NCI-H146 treated with DMSO at 0.1 percent for 48 hours (cell line): ENCODE measurements at regions not wholly inside any gene's neighbourhood (a gene's known extent, or its start where the extent isn't known, plus 50 kb on each side); places are given as distances from the start of the nearest gene placed in this dataset.
"Not testable (repeated sequence)": the region's sequence is repeated elsewhere in the genome, so short reads cannot be mapped to it uniquely, and the experiment has no call there.

Experiments used
- DNase-seq: peaks from one replicate; lab custom pipeline; 2025; ENCODE audit not compliant: unreplicated experiment; lab: John Stamatoyannopoulos, UW

DNA sequence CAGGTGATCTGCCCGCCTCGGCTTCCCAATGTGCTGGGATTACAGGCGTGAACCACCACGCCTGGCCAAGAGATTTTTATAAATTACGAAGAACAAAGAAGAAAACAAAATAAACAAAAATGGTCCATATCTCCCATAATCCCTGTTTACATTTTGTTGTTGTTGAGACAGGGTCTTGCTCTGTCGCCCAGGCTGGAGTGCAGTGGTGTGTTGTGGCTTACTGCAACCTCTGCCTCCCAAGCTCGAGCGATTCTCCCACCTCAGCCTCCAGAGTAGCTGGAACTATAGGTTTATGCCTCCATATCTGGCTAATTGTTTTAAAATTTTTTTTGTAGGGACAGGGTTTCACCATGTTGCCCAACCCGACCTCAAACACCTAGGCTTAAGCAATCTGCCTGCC lies 156.1 kb downstream of the ZNF664 start:
- DNase-seq = no peak

DNA sequence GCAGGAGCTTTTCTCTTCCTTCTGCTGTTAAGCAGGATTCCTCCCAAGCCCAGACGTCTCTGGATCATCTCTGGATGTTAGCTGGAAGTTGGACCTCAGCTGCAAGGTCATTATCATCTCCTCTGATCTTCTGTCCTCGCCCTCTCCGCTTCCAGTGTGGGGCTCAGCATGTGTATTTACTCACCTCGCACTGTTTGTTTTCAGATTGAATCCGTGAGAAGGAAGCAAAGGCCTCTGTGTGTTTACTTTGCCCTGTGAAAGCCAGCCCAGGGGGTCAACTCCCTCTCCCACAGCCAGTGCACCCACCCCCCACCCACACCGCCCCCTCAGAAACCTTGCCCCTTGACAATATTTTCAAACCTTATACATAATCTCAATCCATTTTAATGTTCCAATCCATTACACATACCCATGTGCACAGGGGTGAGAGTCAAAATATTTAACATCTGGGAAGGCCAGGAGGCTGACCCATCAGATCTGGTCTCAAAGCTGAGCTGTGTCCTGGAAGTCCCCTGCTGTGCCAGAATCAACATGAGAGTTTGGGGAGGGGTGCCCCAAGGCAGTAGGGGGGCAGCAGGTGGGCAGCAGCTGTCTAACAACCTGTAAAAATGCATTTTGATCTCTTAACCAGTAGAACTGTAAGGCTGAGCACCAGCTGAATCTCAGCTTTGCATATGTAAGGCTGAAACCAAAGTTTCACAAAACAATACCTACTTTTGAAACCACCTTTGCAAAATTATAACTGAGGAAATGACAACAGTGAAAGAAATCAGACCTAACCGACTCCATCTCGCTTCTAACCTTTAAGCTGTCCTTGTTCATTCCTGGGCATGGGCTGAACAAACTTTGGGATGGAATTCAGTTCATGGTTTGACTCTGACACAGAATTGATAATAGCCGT lies 157.9 kb downstream of the ZNF664 start:
- DNase-seq = peak; percentile 93

DNA sequence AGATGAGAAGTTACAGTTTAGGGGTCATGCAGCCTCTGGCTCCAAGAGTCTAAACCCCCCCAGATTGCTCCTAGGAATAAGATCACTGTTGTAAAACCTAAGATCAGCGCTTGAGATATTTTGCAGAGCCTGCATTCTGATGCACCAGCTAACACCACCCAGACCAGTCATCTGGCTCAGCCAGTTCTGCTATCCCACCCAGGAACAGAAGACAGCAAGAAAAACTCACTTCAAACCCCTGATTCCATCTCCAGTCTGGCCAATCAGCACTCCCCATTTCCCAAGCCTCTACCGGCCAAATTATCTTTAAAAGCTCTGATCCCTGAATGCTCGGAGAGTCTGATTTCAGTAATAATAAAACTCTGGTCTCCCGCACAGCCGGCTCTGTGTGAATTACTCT lies 158.6 kb downstream of the ZNF664 start:
- DNase-seq = peak; percentile 50

DNA sequence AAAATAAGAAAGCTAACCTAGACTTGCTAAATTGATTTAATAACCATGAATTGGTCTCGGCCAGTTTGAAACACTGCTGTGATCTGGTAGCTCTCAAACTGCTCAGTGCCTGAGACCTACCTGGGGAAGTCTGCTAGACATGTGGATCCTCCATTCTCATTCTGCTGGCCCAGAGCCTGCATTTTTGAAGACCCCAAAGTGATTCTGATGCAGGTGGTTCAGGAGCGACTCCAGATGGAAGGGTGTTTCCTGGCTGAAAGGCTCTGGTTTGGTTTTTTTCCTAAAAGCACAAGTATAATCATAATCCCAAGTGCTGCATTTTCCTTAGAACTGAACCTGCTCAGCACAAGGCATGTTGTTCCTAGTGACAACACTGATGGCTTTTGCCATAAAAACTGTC lies 159.5 kb downstream of the ZNF664 start:
- DNase-seq = no peak

DNA sequence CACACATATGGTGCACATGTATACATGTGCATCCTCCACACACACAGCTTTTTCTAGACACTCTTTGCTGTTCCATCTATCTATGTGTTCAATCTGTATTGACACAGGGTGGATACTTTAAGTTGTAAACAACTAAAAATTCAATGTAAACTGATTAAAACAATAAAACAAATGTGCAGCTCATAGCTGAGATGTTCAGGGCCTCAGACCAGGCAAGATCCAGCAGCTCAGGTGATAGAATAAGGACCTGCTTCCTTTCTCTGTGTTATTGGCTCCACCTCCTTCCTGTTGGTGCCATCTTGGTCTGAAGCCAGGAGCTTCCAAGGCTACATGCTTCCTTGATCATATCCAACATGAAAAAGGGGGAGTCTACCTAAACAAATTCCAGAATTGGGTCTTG lies 158.1 kb upstream of the RFLNA start:
- DNase-seq = no peak

DNA sequence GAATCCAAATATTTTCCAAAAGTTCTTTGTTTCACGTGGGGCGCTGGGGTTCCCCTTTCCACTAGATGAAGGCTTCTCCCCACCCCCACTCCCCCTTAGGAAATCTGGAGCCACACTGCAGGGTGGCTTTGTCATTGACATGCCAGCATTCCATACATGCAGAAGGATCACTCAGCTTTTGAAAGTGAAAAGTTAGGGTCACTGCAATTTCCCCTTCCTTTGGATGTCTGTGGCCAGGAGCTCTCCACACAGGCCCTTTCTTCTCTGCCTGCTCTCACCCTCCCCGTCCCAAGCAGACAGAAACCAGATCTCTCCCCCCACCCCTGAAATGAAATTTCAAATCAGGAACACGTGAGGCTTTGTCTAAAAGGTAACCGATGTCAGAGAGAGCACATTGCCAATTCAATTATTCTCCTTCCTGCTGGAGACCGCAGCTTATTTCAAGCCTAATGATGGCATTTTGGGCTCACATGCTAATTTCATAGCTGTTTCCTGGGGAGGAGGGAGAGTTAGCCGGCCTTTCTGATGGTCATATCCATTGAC lies 153.9 kb upstream of the RFLNA start:
- no peak for DNase-seq

DNA sequence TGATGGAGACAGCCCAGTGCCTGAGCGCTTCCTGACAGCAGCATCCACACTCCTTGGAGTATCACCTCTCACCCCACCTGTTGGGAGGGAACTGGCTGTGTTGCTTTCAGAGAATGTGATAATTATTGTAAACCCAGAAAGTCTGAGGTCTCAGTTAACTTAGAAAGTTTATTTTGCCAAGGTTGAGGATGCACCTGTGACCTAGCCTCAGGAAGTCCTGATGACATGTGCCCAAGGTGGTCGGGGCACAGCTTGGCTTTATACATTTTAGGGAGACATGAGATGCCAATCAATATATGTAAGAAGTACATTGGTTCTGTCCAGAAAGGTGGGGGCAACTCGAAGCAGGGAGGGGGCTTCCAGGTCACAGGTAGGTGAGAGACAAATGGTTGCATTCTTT lies 153.3 kb upstream of the RFLNA start:
- not testable (repeated sequence) for DNase-seq

DNA sequence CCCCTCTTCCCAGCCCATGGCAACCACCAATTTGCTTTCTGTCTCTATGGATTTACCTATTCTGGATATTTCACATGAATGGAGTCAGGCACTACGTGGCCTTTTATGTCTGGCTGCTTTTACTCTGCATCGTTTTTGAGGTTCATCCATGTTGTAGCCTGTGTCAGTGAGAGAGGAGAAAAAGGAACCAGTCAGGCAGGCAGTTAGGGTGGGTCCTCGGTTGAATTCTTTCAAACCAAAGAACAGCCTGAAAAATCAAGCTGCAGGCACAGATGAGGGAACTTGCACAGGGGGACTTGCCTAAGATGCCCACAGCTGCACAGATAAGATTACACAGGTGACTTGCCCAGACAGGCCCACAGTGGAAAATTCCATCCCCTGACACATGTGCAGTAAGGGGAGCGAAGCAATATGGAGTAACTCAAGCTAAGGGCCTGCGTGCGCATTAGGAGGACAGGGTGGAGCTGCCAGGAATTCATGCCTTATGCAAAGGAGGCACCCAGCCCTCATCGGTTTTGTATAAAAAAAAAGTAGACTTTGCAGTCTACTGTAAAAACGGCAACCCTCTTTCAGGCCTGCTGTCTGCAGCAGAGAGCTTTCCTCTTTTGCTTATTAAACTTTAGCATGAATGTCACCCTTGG lies 152.4 kb upstream of the RFLNA start:
- DNase-seq = no peak

DNA sequence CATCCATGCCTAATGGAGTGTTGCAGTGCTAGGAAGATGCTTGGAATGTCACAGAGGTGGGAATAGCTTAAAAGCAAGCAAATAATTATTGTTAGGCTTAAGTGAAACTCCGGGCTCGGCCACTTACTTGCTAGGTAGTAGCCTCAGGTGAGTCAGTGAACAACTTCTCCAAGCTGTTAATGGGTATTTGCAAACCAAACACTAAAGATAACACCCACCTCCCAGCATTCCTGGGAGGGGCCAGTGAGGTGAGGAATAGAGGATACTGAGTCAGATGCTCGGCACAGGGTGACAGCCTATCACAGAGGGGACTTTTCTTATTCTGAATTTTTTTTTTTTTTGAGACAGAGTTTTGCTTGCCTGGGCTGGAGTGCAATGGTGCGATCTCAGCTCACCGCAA lies 151.2 kb upstream of the RFLNA start:
- no peak for DNase-seq

DNA sequence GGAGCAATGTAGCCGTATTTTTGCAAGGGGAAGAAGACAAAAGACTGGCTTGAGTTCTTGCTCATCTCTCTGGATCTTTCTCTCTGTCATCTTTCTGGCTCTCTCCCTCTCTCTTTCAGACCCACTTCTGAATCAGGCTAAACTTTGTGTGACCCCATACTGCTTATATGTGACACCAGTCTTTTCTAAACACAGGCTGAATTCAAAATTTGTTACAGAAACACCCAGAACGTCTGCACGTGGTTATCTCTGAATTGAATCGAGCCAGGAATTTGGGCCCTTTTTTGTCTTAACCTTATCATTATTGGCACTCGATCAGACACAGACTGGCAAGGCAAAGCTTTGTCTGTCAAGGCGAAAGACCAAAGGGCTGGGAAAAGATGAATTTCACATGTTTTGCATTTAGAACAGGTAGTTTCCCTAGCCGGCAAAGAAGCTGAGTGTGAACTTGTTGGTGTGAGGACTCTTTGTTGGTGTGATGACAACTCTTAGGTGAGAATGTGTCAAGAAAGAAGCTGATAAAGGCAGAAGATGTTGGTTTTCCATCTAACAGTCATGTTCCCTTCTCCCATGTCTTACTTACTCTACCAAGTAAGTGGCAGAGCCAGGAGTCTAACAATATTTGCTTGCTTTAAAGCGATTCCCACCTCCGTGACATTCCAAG lies 150.2 kb upstream of the RFLNA start:
- DNase-seq = no peak

DNA sequence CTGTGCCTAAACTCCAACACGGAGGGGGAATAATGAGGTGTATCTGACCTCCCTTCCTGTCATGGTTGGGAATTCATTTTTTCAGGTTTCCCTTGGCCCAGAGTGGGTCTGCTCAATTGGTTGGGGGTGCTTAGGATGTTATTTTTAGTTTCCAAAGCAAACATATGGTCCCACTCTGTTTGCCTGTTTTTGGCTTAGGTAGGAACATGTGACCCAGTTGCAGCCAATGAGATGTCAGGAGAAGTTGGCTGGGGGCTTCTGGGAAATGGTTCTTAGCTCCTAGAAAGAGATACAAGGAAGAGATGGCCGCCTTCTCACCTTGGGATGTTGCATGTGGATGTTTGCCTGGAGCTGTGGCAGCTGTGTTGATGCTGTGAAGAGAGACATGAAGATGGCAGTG lies 147.9 kb upstream of the RFLNA start:
- no peak for DNase-seq

DNA sequence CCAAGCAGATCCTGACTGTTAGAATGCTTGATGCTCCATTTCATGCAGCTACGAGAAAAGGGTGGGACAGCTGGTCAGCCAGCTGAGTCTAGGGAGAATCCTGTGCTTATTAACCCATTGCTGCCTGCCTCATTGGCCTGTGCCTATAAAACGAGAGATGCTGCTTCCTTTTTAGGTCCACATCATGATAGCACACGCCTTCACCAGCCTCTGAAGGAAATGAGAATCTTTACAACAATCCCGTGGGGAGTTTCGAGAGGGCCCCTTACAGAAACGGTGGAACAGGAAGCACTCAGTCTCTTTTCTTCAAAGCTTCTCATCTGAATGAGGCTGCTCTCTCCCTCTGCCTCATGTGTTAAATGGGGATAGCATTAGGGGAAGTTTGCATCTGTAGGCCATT lies 147.3 kb upstream of the RFLNA start:
- no peak for DNase-seq

DNA sequence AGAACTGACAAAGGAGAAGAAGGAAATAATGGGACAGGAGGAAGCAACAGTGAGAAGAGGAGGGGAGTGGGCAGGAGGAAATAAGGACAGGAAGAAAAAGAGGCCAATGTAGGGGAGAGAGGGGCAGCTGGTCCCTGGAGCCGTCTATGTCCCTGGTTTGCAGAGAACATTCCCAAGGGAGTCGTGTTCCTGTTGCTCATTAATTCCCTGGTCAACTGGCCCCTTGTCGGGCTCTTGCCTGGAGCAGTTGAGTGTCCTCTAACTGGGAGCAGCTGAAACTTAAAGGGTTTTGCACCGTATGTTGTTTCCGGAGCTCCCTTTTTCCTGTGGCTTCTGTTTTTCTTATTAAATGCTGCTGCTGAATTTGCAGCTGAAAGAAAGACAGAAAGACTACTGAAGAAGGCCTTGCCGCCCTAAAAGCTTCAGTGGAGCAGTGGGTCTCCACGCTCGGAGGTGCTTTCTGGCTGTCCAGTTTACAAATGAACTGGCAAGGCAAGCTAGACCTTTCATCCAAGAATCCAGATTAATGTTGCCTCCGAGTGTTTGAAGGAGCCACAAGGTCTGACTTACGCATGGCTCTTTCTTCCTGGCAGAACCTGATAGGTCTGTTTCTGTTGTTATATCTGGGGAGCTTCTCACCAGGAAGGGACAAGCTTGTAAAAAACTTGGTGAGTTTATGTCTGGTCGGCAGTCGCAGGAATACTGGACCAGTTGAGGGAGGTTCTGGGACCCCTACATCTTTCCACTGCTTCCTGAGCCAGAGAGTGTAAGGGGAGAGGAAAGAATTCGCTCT lies 146.2 kb upstream of the RFLNA start:
- DNase-seq = no peak

DNA sequence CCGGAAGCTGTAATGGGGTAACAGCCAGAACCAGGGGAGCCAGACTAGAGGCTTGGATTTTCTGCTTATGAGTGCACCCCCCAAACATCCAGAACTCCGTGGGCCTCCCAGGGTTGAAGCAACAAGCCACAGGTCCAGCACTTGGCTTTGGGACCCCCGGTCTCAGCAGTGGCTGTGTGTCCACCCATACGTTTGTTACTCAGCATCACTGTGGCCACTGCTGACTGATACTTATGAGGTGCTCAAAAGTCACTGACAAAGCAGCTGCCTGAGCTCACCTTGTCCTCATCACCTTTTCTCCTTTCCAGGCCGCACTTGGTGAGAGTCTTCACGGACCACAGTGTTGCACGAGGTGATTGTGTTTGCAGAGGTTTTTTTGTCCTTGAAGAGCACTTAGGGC lies 145.6 kb upstream of the RFLNA start:
- DNase-seq = no peak

DNA sequence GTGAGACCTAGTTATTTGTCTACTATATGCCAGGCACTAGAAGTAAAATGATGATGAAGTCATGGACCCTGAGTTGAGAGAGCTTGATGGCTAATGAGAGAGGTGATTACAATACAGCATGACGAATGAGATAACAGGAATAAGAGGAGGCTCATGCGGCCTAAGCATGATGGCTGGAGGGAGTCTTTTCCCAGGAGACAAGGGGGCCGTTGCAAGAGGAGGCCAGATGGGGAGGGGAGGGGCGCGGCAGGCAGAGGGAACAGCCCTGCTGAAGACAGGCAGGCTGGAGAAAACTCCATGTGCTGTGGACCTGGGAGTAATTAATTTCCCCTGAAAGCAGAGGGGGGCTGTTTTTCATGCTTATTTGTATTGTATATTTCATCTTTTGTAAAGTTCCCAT lies 144.7 kb upstream of the RFLNA start:
- DNase-seq = no peak

DNA sequence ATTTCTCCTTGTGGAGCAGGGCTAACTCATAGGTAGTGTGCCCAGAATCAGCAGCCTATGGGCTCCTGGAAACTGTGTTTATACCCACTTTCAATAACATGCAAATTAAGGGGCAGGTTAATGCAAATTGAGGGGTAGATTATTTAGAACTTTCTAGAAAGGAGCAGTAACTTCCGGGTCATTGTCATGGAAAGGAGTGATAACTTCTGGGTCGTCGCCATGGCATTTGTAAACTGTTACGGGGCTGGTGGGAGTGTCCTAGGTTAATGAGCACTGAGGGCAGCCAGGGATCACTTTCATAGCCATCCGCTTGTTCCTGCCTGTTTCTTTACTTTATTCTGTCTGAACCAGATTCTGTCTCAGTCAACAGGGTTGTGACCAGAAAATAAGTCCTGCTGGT lies 143.3 kb upstream of the RFLNA start:
- DNase-seq = no peak

DNA sequence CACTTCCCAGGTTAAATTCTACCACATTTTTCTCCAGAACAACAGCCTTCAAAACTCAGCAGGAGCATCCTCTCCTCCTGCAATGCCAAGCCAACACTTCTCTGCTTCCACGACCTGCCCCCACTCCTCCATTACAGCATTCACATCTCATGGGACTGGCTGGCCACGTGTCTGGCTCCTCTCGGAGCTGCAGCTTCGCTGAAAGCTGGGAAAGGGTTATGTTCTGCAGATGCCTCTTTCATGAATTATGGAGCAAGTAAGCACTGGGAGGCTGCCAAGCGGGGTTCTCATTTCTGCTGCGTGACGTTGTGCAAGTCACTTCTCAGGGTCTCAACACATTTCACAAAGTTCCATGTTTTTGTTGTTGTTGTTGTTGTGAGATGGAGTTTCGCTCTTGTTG lies 142.2 kb upstream of the RFLNA start:
- DNase-seq = no peak

DNA sequence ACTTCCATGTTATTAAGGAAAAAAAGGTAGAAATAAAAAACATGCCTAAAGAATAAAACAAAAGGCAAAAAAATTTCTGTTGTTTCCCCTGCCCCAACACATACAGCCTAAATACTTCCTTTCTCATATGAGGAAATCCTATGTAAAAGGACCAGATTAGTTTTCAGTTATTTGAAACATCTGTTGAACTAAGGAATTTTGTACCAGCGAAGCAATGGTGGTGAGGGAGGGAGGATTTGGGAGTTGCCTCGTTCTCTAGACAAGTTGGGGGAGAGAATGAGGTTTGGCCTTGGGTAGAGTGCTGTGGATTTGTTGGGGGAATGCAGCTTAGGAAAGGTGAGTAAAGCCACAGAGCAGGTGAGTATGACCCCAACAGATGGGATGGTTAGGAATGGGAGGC lies 141.5 kb upstream of the RFLNA start:
- no peak for DNase-seq

DNA sequence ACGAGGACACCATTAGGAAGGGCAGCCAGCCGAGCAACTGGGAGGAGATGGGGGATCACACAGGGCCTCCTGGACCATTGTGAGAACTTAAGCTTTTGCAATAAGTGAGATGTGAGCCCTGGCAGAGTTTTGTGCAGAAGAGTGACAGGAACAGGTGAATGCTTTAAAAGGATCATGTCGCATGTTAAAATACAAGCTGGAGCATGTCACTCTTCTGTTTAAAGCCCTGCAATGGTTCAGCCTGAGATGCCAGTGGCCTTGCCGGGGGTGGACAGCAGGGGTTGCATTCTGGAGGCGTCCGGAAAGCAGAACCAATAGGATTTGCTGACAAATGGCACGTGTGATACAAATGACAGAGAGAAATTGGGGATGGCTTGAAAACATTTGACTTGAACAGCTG lies 137.5 kb upstream of the RFLNA start:
- DNase-seq = no peak

DNA sequence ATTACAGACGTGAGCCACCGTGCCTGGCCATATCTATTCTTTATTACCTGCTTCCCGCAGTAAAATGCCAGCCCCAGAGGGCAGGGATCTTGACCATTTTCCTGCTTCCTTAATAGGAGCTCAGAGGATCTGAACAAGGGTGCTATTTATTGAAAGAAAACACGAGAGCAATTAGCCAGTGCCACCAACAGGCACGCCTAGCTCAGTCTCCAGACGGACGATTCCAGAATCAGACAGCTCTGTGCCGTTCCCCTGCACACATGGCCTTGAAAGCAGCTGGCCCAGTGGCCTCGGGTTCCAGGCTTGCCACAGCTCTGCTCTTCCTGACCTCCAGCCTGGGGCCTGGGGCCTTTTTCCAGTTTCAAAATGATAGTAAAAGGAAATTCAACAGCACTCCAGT lies 135.2 kb upstream of the RFLNA start:
- no peak for DNase-seq

DNA sequence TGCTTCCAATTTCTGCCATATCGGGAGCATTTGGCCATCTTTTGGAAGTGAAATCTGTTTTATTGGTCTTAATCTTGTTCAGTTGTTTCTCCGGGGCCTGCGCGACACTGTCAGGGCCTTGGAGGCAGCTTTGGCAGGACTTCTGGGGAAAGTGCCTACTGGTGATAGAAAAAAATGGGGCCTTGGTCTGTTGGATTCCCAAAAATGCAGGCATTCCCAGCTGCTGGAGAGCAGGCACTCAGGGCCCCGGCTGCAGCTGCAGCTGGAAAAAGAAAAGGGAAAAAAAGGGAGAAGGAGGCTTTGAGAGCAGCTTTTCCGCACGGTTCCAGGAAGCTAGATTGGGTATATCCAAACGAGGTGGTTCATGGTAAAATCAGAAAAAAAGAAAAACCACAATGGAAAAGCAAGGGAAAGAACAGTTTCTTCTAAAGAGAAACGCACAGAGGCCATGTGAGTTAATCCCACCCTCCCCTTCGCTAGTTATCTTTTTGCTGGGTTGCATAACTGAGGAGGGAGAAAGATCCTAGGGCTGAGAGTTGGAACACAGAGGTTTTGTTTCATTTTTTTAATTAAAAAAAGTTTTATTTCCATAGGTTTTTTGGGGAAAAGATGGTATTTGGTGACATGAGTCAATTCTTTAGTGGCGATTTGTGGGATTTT lies 134.7 kb upstream of the RFLNA start:
- no peak for DNase-seq
